ENCODE measurements at regions not wholly inside any gene's neighbourhood (a gene's known extent, or its start where the extent isn't known, plus 50 kb on each side); places are given as distances from the start of the nearest gene placed in this dataset.

DNA sequence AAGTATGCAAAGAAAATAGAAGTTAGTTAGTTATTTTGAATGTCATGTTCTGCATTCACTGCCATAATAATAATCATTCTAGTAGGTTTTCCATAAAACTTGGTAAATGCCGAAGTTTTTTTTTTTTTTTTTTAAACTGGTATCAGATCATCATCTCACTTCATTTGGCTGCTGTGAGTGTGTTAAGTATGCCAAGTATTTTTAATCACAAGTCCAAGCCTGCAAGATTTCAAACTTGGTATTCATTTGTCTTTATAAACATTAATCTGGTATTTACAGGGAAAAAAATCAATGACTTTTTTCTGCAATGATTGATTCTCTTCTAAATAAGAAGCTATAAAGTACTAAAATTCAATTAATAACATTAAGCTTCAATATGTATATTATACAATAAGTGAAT is 248.9 kb downstream of the CCDC59 start:
- H3K4me3 ChIP-seq (ENCODE audit: low read length) = no peak overlapping the region
- no peaks in the 10 kb centered on the region for H3K27me3 ChIP-seq (ENCODE audit: insufficient read depth, low read length)
- H3K9me3 ChIP-seq (ENCODE audit: low read depth, low read length) = no peaks in the 10 kb centered on the region
- no peaks in the 10 kb centered on the region for H3K4me1 ChIP-seq (ENCODE audit: insufficient read depth, low read length)

DNA sequence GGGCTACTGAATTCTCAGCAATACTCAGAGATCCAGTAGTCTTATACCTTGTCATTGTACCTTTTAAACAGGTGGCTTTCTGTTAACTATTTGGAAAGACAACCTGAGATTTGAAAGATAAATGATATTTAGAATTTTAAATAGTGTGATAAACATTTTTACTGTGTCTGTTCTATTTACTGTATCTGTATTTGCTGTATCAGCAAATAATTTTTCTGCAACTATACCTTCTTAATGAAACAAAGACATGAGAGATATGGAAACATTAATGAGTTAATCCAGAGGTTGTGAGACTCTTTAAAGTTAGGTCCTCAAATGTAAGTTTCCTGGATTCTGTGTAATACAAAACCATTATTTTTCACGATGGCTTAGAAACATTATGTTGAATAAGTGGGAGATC is 249.6 kb downstream of the CCDC59 start:
- Histone ChIP-seq H3K27me3 (ENCODE audit: insufficient read depth, low read length) (no peaks in the 10 kb centered on the region), H3K4me3 (ENCODE audit: low read length) (no peak overlapping the region), H3K4me1 (ENCODE audit: insufficient read depth, low read length) (no peaks in the 10 kb centered on the region), H3K9me3 (ENCODE audit: low read depth, low read length) (no peaks in the 10 kb centered on the region)

DNA sequence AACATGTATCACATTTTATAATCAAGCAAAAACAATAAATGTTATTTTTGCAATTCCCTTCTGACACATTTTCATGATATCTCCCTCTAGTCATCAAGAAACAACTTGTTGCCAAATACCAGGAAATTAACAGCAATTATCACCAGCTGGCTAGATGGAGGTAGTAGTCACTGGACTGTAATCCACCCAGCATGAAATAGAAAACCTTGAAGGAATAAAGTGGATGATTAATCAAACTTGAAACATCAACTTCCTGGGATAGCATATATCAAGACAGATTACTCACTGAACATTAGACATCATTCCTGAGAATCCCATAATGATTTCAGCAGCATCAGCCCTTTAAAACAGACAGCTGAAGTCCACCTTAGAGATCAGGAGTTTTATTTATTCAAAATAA is 259.0 kb downstream of the CCDC59 start:
- Histone ChIP-seq H3K27me3 (ENCODE audit: insufficient read depth, low read length) (no peaks in the 10 kb centered on the region), H3K4me1 (ENCODE audit: insufficient read depth, low read length) (no peaks in the 10 kb centered on the region), H3K9me3 (ENCODE audit: low read depth, low read length) (no peaks in the 10 kb centered on the region), H3K4me3 (ENCODE audit: low read length) (no peak overlapping the region)

DNA sequence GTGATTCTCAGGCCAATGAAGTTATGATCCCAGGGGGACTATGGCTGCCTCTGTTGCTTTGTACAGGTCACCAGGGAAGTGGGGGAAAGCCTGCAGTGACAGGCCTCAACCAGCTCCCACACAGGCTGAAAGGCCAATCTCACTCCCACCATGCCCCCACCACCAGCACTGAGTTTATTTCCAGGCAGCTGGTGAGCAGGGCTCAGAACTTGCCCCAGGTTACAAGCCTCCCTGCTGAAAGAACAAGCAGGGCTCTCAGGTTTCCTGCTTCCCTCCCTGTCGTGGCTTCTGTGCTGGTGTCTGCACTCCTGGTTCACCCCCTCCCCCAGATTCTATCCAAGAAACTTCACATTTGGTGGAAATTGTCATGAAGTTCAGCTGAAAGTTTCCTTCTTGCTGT is 260.3 kb downstream of the CCDC59 start:
- no peaks in the 10 kb centered on the region for H3K9me3 ChIP-seq (ENCODE audit: low read depth, low read length)
- H3K27me3 ChIP-seq (ENCODE audit: insufficient read depth, low read length) = no peaks in the 10 kb centered on the region
- no peak overlapping the region for H3K4me3 ChIP-seq (ENCODE audit: low read length)
- H3K4me1 ChIP-seq (ENCODE audit: insufficient read depth, low read length) = no peaks in the 10 kb centered on the region

DNA sequence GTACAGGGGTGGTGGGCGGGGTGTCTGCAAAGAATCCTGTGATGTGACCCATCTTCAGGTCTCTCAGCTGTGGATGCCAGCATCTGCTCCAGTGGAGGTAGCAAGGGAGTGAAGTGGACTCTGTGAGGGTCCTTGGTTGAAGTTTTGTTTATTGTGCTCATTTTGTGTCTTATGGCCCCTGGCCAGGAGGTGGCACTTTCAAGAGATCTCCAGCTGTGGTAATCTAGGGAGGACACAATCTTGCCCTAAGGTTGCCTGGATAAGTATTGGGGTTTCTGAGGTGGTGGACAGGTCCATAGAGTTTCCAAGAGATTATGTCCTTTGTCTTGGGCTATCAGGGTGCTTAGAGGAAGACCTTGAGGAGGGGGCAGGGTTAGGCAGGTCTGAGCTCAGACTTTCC is 260.7 kb downstream of the CCDC59 start:
- H3K27me3 ChIP-seq (ENCODE audit: insufficient read depth, low read length) = no peaks in the 10 kb centered on the region
- no peak overlapping the region for H3K4me3 ChIP-seq (ENCODE audit: low read length)
- H3K9me3 ChIP-seq (ENCODE audit: low read depth, low read length) = no peaks in the 10 kb centered on the region
- H3K4me1 ChIP-seq (ENCODE audit: insufficient read depth, low read length) = no peaks in the 10 kb centered on the region

DNA sequence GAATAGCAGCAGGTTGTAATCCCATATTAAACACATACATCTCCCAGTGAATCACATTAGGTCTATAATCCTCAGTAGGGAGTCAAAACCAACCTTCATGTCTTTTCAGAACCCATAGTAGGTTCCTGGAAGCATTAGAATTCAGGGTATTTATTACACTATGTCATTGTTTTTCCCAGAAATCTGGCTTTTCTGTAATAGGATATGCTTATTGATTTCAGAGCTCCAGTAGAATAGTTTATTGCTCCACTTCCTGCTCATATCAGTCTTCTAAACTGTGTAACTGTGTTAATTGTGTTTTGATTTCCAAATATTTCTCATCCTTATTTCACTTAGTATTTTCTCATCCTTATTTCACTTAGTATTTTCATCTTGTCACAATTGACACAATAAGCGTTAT is 268.0 kb downstream of the CCDC59 start:
- Histone ChIP-seq H3K27me3 (ENCODE audit: insufficient read depth, low read length) (no peaks in the 10 kb centered on the region), H3K4me3 (ENCODE audit: low read length) (no peak overlapping the region), H3K9me3 (ENCODE audit: low read depth, low read length) (no peaks in the 10 kb centered on the region), H3K4me1 (ENCODE audit: insufficient read depth, low read length) (no peaks in the 10 kb centered on the region)

DNA sequence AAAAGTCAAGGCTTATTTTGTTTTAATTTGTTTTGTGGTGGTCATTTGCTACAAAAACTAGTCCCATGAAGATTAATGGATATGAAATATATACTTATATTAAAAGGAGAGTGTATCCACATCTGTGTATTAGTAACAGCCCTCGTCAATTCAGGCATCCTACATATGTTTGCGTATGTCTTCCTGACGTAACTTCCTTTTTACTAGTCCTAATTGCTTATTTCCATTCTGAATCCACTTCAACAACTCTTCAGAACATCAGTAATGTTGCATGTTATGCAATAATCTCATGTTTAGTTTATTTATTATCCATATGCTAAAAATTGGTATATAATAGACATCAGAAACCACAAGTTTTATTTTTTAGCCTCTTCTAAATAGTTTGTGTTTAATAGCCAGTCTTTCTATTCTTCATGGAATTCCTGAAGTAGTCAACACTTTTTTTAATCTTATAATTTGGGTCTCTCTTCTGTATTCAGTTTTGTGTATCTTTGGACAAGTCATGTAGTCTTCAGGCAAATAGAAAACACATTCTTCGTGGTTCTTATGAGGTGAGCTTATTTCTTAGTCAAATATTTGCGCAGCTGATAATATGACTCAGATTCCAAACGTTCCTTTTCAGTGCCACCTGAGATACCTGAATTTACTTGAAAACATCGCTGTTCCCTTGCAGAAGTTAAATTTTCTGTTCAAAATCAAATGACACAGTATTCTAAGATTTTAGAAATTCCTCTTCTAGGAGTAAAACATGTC is 268.6 kb downstream of the CCDC59 start:
- Histone ChIP-seq H3K27me3 (ENCODE audit: insufficient read depth, low read length) (no peaks in the 10 kb centered on the region), H3K4me3 (ENCODE audit: low read length) (no peak overlapping the region)

DNA sequence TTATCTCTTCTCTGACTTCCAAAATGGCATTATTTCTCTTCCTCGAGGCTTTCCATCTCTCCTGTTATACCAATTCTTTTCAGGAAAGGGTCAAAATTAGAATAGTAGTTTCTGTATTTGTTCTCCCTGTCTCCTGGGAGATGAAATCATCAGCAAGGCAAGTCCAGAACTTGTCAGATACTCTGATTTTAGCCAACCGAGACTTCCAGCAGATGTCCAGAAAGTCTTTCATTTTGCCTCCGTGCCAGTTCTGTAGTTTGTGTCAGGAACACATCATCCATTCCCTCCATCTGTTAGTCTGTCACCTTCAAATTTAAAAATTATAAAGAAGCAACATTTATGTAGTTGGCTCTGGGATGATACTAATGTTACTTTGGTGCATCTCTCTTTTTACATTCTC is 275.7 kb downstream of the CCDC59 start:
- Histone ChIP-seq H3K4me1 (ENCODE audit: insufficient read depth, low read length) (no peaks in the 10 kb centered on the region), H3K27me3 (ENCODE audit: insufficient read depth, low read length) (no peaks in the 10 kb centered on the region), H3K9me3 (ENCODE audit: low read depth, low read length) (peaks cover 4% of the 10 kb centered on the region), H3K4me3 (ENCODE audit: low read length) (no peak overlapping the region)

More for the DNA sequence above, 268.6 kb downstream of the CCDC59 start:
- Histone ChIP-seq H3K9me3 (ENCODE audit: low read depth, low read length) (peaks cover 4% of the 10 kb centered on the region), H3K4me1 (ENCODE audit: insufficient read depth, low read length) (no peaks in the 10 kb centered on the region)

DNA sequence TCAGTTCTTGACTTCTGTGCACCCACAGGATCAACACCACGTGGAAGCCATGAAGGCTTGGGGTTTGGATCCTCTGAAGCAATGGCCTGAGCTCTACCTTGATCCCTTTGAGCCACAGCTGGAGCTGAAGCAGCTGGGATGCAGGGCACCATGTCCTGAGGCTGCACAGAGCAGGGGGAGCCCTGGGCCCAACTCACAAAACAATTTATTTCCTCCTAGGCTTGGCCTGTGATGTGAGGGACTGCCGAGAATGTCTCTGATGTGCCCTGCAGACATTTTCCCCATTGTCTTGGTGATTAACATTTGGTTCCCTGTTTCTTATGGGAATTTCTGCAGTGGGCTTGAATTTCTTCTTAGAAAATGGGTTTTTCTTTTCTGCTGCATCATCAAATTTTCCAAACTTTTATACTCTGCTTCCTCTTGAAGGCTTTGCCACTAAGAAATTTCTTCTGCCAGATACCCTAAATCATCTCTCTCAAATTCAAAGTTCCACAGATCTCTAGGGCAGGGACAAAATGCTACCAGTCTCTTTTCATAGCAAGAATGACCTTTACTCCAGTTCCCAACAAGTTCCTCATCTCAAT is 288.2 kb downstream of the CCDC59 start:
- Histone ChIP-seq H3K4me1 (ENCODE audit: insufficient read depth, low read length) (no peaks in the 10 kb centered on the region), H3K9me3 (ENCODE audit: low read depth, low read length) (no peaks in the 10 kb centered on the region), H3K27me3 (ENCODE audit: insufficient read depth, low read length) (no peaks in the 10 kb centered on the region), H3K4me3 (ENCODE audit: low read length) (no peak overlapping the region)

DNA sequence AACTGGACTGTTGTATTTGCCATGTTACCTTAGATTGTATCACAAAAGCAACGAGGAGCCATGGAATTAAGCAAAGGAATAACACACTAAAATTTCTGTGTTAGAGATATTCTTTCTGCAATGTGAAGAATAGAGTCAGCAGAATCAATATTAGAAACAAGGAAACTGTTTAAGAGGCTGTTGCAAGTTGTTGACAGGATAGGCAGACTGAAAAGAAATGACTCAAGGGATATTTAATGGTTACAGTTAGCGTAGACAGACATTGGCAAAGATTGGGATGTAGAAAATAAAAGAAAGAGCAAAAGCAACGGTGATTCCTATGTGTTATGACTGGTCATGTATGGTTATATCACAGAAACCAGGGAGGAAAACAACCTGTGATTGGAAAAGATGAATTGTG is 299.0 kb upstream of the PPFIA2 start:
- H3K27me3 ChIP-seq (ENCODE audit: insufficient read depth, low read length) = no peaks in the 10 kb centered on the region
- no peak overlapping the region for H3K4me3 ChIP-seq (ENCODE audit: low read length)
- H3K9me3 ChIP-seq (ENCODE audit: low read depth, low read length) = no peaks in the 10 kb centered on the region
- H3K4me1 ChIP-seq (ENCODE audit: insufficient read depth, low read length) = no peaks in the 10 kb centered on the region

DNA sequence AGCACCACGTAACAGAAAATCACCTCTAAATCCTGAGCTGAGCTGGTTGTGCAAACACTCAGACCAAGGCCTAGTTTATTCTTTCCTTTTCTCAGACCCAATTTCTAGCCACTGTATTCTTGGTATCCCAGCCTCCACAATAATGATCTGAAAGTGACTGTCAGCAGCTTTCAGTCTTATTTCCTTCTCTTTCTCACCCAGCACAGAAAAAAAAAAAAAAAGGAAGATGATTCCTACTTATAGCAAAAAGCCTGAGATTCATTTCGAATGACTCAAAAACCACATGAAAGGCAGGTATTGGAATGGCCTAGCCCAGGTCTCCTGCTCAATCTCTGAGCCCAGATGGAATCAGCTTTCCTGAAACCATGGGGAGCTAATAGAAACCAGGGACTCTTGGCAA is 298.6 kb upstream of the PPFIA2 start:
- Histone ChIP-seq H3K27me3 (ENCODE audit: insufficient read depth, low read length) (no peaks in the 10 kb centered on the region), H3K4me3 (ENCODE audit: low read length) (no peak overlapping the region), H3K9me3 (ENCODE audit: low read depth, low read length) (no peaks in the 10 kb centered on the region), H3K4me1 (ENCODE audit: insufficient read depth, low read length) (no peaks in the 10 kb centered on the region)

DNA sequence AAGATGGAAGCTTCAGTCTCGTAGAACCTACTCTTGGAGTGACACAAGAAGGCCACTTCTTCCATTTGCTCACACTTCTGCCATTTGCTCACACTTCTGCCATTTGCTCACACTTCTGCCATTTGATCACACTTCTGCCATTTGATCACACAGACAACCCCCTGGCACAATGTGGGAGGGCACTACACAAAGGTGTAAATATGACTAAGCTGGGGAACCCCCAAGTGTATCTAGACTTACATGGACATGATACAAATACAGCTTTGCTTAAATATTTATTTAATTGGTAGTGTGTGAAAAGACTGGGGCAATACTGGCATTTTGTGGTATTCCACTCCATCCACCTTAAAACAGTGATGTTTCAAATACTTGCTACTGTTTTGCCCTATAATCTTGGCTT is 296.2 kb upstream of the PPFIA2 start:
- Histone ChIP-seq H3K4me3 (ENCODE audit: low read length) (no peak overlapping the region), H3K9me3 (ENCODE audit: low read depth, low read length) (no peaks in the 10 kb centered on the region), H3K4me1 (ENCODE audit: insufficient read depth, low read length) (no peaks in the 10 kb centered on the region), H3K27me3 (ENCODE audit: insufficient read depth, low read length) (no peaks in the 10 kb centered on the region)

DNA sequence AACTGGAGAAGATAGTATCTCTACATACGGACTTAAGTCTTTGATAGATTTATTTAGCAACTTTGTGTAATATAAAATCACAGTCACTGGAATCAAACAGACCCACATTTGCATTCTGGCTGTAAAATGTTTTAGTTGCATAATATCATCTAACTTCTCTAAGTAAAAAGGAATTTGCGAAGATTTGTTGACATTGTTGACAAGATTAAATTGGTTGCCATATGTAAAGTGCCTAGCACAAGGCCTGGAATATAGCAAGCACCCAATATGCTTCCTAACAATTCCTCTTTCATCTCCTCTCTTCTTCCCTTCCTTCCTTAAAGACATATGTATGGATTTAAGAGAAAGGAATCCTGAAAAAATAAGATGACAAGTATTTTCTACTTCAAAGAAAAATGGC is 295.4 kb upstream of the PPFIA2 start:
- H3K4me1 ChIP-seq (ENCODE audit: insufficient read depth, low read length) = no peaks in the 10 kb centered on the region
- no peak overlapping the region for H3K4me3 ChIP-seq (ENCODE audit: low read length)

DNA sequence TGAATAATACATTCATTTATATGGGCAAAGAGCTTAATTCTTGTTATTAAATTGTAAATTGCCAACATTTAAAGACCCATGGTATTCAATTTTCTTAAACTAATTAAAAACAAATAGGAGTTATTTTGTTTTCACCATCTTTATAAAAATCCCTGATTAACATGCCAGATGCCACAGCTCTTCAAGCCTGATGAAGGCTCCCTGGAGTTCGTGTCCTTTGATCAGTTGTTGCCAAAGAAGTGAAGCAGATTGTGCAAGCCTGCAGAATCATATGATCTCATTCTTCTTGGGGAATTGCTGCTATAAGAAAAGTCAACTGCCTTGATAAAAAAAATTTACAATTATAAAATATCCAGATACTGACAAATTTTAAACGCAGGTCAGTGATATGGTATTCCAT is 288.3 kb upstream of the PPFIA2 start:
- H3K27me3 ChIP-seq (ENCODE audit: insufficient read depth, low read length) = no peaks in the 10 kb centered on the region
- no peak overlapping the region for H3K4me3 ChIP-seq (ENCODE audit: low read length)
- H3K9me3 ChIP-seq (ENCODE audit: low read depth, low read length) = no peaks in the 10 kb centered on the region
- H3K4me1 ChIP-seq (ENCODE audit: insufficient read depth, low read length) = no peaks in the 10 kb centered on the region

More for the DNA sequence above, 295.4 kb upstream of the PPFIA2 start:
- no peaks in the 10 kb centered on the region for H3K27me3 ChIP-seq (ENCODE audit: insufficient read depth, low read length)
- no peaks in the 10 kb centered on the region for H3K9me3 ChIP-seq (ENCODE audit: low read depth, low read length)

DNA sequence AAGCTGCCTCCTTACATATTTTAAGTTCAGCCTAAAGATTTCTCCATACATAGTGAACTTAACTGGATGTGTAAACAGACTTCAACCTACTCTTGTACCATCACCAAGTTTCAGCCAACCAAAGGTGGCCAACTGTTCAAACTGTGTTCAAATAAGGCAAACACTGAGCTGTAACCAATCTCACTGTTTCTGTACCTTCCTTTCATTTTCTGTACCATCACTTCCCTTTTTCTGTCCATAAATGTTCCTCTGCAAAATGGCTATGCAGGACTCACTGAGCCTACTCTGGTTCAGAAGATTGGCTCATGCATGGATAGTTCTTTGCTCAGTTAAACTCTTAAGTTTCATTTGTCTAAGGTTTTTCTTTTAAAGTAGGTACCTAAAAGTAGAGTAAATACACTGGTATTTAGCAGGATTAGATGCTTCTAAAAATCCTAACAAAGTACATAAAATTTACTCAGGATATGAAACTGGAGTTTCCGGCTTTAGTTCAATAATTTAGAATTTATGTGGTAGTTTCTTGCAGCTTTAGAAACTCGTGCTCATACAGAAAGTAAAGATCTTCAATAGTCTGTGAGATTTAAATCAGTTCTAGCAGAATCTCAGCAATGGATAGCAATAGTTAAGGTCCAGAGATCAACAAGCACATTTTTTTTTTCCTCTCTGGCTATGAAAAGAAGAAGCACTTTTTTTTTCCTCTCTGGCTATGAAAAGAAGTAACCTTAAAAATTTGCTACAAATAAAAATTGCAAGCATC is 282.0 kb upstream of the PPFIA2 start:
- H3K27me3 ChIP-seq (ENCODE audit: insufficient read depth, low read length) = no peaks in the 10 kb centered on the region
- no peaks in the 10 kb centered on the region for H3K4me1 ChIP-seq (ENCODE audit: insufficient read depth, low read length)
- H3K4me3 ChIP-seq (ENCODE audit: low read length) = no peak overlapping the region
- peaks cover 2% of the 10 kb centered on the region for H3K9me3 ChIP-seq (ENCODE audit: low read depth, low read length)

All from mononuclear cell (primary cell).